Ovary (tissue), 3 donors: ENCODE measurements at regions not wholly inside any gene's neighbourhood (a gene's known extent, or its start where the extent isn't known, plus 50 kb on each side); places are given as distances from the start of the nearest gene placed in this dataset.

Experiments used
- EP300 ChIP-seq: sonication (generic); formaldehyde crosslinking; IDR thresholded peaks from one replicate; pipeline ENCODE4 v1.6.1; 2017; ENCODE audit warnings: antibody characterized with exemption
- POLR2A ChIP-seq: fragments of 450-650 bp; IDR thresholded peaks from one replicate; pipeline ENCODE4 v1.6.1; 2017; ENCODE audit warnings: antibody characterized with exemption, mild to moderate bottlenecking, moderate library complexity
- TF ChIP-seq, protein P1 (sequence below), 3 donors: fragments of 450-650 bp in 2 of 3; fragments of 200-600 bp in 1 of 3; IDR thresholded peaks; one replicate each; pipeline versions ENCODE4 v1.5.1 to v1.8.0; 2016 to 2022; ENCODE audit warnings: antibody characterized with exemption in 3 of 3, mild to moderate bottlenecking in 1 of 3
- donor health status: DM: no; HTN: no; CAD: no.

DNA sequence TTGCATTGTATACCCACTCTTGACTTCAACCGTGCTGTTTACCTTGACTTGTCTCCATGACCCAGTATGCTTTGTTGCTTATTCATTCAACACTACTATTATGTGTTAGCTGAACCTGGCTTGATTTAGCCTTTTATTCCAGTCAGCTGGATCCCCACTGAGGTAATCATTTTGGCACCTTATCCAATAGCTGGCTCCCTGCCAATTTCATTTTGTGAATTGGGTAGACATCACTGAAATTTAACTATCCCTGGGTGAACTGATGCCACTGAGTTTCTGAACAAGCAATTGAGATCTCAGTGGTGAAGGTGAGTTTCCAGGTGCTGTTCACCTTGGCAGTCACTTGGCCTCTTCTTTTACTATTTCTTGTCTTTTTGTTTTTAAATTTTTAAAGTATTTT, 584.3 kb downstream of the ADCYAP1 start:
- TF ChIP-seq, protein P1, sequence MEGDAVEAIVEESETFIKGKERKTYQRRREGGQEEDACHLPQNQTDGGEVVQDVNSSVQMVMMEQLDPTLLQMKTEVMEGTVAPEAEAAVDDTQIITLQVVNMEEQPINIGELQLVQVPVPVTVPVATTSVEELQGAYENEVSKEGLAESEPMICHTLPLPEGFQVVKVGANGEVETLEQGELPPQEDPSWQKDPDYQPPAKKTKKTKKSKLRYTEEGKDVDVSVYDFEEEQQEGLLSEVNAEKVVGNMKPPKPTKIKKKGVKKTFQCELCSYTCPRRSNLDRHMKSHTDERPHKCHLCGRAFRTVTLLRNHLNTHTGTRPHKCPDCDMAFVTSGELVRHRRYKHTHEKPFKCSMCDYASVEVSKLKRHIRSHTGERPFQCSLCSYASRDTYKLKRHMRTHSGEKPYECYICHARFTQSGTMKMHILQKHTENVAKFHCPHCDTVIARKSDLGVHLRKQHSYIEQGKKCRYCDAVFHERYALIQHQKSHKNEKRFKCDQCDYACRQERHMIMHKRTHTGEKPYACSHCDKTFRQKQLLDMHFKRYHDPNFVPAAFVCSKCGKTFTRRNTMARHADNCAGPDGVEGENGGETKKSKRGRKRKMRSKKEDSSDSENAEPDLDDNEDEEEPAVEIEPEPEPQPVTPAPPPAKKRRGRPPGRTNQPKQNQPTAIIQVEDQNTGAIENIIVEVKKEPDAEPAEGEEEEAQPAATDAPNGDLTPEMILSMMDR (IDR thresholded peaks at IDR 0.05) = no peak
- TF ChIP-seq EP300 (no peak), POLR2A (no peak)
